GM20431 (cell line): ENCODE measurements at regions not wholly inside any gene's neighbourhood (a gene's known extent, or its start where the extent isn't known, plus 50 kb on each side); places are given as distances from the start of the nearest gene placed in this dataset.

Experiments used
- in situ Hi-C: fragments of 300-500 bp; cut with MseI, MboI; formaldehyde crosslinking; loops from one replicate; pipeline ENCODE4 v1.15.0; 2020; ENCODE audit warnings: low sequenced_read_pairs; ENCODE audit not compliant: unreplicated experiment

- in situ Hi-C loops = no loop called here
Observed at GRCh38 chr14:97524589-97525319, 727.6 kb downstream of the VRK1 start.

GRCh38 chr14:97527993-97528392 is 730.8 kb downstream of the VRK1 start:
- in situ Hi-C loops = no loop called here

GRCh38 chr14:97532052-97532451 is 734.9 kb downstream of the VRK1 start:
- in situ Hi-C loops = no loop called here

GRCh38 chr14:97536421-97536820 is 739.2 kb downstream of the VRK1 start:
- in situ Hi-C loops = no loop called here

GRCh38 chr14:97538749-97539410 is 741.7 kb downstream of the VRK1 start:
- in situ Hi-C loops = no loop called here

- in situ Hi-C loops = no loop called here
Observed at GRCh38 chr14:97539411-97539795, 742.2 kb downstream of the VRK1 start.

GRCh38 chr14:97539884-97540283 is 742.7 kb downstream of the VRK1 start:
- in situ Hi-C loops = no loop called here

GRCh38 chr14:97543221-97543620 is 746.0 kb downstream of the VRK1 start:
- in situ Hi-C loops = no loop called here

- in situ Hi-C loops = no loop called here
Observed at GRCh38 chr14:97543816-97544215, 746.6 kb downstream of the VRK1 start.

- in situ Hi-C loops = no loop called here
Observed at GRCh38 chr14:97544571-97544970, 747.4 kb downstream of the VRK1 start.

GRCh38 chr14:97546491-97547230 is 749.5 kb downstream of the VRK1 start:
- in situ Hi-C loops = no loop called here

- in situ Hi-C loops = no loop called here
Observed at GRCh38 chr14:97550463-97550862, 753.3 kb downstream of the VRK1 start.

- in situ Hi-C loops = no loop called here
Observed at GRCh38 chr14:97554597-97554996, 757.4 kb downstream of the VRK1 start.

- in situ Hi-C loops = no loop called here
Observed at GRCh38 chr14:97564334-97564733, 767.2 kb downstream of the VRK1 start.

- in situ Hi-C loops = no loop called here
Observed at GRCh38 chr14:97571201-97571600, 774.0 kb downstream of the VRK1 start.

GRCh38 chr14:97571866-97572555 is 774.8 kb downstream of the VRK1 start:
- in situ Hi-C loops = no loop called here

GRCh38 chr14:97572583-97573458 is 775.6 kb downstream of the VRK1 start:
- in situ Hi-C loops = no loop called here

- in situ Hi-C loops = no loop called here
Observed at GRCh38 chr14:97575677-97576076, 778.5 kb downstream of the VRK1 start.

GRCh38 chr14:97578982-97579548 is 781.9 kb downstream of the VRK1 start:
- in situ Hi-C loops = no loop called here
